ENCODE measurements at regions not wholly inside any gene's neighbourhood (a gene's known extent, or its start where the extent isn't known, plus 50 kb on each side); places are given as distances from the start of the nearest gene placed in this dataset.

DNA sequence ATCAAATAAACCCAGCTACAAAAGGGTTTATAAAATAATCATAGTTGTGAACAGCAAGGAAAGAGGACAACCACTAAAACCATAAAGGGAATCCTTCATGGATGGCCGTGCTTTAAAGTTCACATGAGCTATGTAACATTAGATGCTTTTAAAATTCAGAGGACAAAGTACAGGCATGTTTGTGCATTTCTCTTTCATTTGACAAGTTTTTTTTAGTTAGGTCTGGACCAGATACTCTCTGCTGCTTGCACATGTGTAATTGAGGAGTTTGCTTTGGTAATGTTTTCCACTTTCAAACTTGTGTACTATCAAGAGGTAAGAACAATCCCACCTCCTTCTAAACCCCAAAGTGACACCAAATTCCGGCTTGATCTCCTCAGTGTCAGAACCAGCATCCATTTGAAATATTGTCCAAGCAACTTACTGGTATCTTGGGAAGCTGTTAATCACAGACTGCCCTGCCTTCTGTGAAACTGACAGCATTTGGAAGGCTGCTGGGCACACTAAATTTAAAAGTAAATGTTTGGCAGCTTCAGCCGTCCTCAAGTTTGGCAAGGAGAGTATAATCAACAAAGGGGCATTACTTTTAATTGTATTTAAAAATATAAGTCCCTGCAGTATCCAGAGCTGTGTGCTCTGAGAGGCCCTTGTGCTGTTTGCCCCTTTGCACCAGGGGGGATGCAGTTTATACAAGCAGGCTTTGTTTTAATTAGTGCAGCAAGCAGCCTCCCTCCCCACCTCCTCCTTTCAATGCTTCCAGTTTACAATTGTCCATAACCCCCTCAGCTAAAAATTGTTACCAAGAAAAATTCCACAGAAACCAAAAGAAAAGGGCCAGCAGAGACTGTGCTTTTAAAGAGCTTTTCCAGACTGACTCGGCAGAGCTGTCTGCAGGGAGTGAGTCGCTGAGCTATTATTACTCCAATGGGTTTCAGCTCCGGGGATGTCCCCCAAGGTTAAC lies 328.3 kb upstream of the MPDZ start:
- Histone ChIP-seq H4K20me1 (replicated peaks; ENCODE audit: insufficient read depth) (no peaks in the 10 kb centered on the region), H3K4me2 (peak overlapping the region; percentile 59), H3F3A (replicated peaks; ENCODE audit: low read depth) (no peaks in the 10 kb centered on the region), H3K27ac (ENCODE audit: low read depth) (no peak overlapping the region), H3K79me2 (replicated peaks; ENCODE audit: insufficient read depth) (no peaks in the 10 kb centered on the region), H3K4me3 (peak overlapping the region; percentile 5; the same call in 1 of the 2 replicates), H3K36me3 (ENCODE audit: insufficient read depth) (no peaks in the 10 kb centered on the region), H3K27me3 (ENCODE audit: insufficient read depth) (no peaks in the 10 kb centered on the region), H2AFZ (peak overlapping the region; percentile 35), H3K9me2 (ENCODE audit: insufficient read depth) (no peaks in the 10 kb centered on the region), H3K4me1 (ENCODE audit: insufficient read depth) (peaks cover 32% of the 10 kb centered on the region)
- Mint-ChIP-seq H3K36me3 (ENCODE audit: low read depth) (no peaks in the 10 kb centered on the region; the same call in 2 of the 3 replicates), H3K27ac (peak overlapping the region; percentile 65; the same call in 1 of the 2 replicates), H3K4me3 (peak overlapping the region; percentile 28; the same call in 1 of the 3 replicates), H3K9me3 (peaks cover 5% of the 10 kb centered on the region; the same call in 1 of the 3 replicates), H3K27me3 (ENCODE audit: insufficient read depth, low read depth, poor library complexity) (no peaks in the 10 kb centered on the region), H3K4me1 (peaks cover 26% of the 10 kb centered on the region)
- DNase-seq (ENCODE audit: low spot score) (peak; percentile 16), ATAC-seq (peak; percentile 90)
- TF ChIP-seq JUNB (IDR thresholded peaks at IDR 0.05; ENCODE audit: unreplicated experiment): no peak

DNA sequence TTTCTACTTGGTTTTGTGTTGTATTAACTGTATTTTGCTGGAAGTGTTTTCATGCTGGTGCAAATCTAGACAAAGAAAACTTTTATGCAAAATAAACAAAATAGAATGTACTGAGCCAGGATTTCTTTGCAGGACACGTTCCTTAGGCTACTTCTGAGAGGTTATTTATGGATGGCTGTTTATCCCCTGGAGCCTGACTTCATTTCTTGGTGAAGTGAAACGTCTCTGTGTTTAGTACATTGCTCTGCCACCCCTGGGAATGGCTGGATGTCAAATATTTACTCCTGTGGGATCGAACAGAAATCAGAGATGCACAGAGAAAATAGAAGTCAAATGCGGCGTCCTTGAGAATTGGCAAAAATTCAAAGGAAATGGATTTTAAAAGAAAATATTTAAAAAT lies 327.1 kb upstream of the MPDZ start:
- Histone ChIP-seq H3K9me2 (ENCODE audit: insufficient read depth) (no peaks in the 10 kb centered on the region), H3K36me3 (ENCODE audit: insufficient read depth) (no peaks in the 10 kb centered on the region), H3F3A (replicated peaks; ENCODE audit: low read depth) (no peaks in the 10 kb centered on the region), H3K4me2 (no peak overlapping the region), H3K4me1 (ENCODE audit: insufficient read depth) (peaks cover 32% of the 10 kb centered on the region), H4K20me1 (replicated peaks; ENCODE audit: insufficient read depth) (no peaks in the 10 kb centered on the region), H3K4me3 (no peak overlapping the region), H2AFZ (no peak overlapping the region), H3K27ac (ENCODE audit: low read depth) (no peak overlapping the region), H3K79me2 (replicated peaks; ENCODE audit: insufficient read depth) (no peaks in the 10 kb centered on the region), H3K27me3 (ENCODE audit: insufficient read depth) (no peaks in the 10 kb centered on the region)
- Mint-ChIP-seq H3K4me1 (peaks cover 26% of the 10 kb centered on the region), H3K27me3 (ENCODE audit: insufficient read depth, low read depth, poor library complexity) (no peaks in the 10 kb centered on the region), H3K4me3 (no peak overlapping the region), H3K36me3 (ENCODE audit: low read depth) (no peaks in the 10 kb centered on the region; the same call in 2 of the 3 replicates), H3K27ac (peak overlapping the region; percentile 23; the same call in 1 of the 2 replicates), H3K9me3 (0 out of 3 replicates have a peak, but pooled peaks cover 2% of the 10 kb centered on the region)
- no peak for ATAC-seq
- DNase-seq (ENCODE audit: low spot score): no peak
- TF ChIP-seq CREB1 (CRISPR knock-in tag; IDR thresholded peaks at IDR 0.05; ENCODE audit: low read depth) (no peak), JUNB (IDR thresholded peaks at IDR 0.05; ENCODE audit: unreplicated experiment) (no peak), POLR2AphosphoS5 (IDR thresholded peaks at IDR 0.05; ENCODE audit: low read depth) (no peak), ZNF114 (CRISPR knock-in tag; IDR thresholded peaks at IDR 0.05) (no peak), STAT1 (IDR thresholded peaks at IDR 0.05; ENCODE audit: unreplicated experiment) (no peak), EZH2 (IDR thresholded peaks at IDR 0.05; ENCODE audit: low read depth, unreplicated experiment) (no peak), EZH2phosphoT487 (IDR thresholded peaks at IDR 0.05; ENCODE audit: unreplicated experiment) (no peak), ZNF331 (CRISPR knock-in tag; IDR thresholded peaks at IDR 0.05; ENCODE audit: low read depth) (no peak)
- TF ChIP-seq, protein P1, sequence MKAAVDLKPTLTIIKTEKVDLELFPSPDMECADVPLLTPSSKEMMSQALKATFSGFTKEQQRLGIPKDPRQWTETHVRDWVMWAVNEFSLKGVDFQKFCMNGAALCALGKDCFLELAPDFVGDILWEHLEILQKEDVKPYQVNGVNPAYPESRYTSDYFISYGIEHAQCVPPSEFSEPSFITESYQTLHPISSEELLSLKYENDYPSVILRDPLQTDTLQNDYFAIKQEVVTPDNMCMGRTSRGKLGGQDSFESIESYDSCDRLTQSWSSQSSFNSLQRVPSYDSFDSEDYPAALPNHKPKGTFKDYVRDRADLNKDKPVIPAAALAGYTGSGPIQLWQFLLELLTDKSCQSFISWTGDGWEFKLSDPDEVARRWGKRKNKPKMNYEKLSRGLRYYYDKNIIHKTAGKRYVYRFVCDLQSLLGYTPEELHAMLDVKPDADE (IDR thresholded peaks at IDR 0.05): no peak
- TF ChIP-seq, protein P2, sequence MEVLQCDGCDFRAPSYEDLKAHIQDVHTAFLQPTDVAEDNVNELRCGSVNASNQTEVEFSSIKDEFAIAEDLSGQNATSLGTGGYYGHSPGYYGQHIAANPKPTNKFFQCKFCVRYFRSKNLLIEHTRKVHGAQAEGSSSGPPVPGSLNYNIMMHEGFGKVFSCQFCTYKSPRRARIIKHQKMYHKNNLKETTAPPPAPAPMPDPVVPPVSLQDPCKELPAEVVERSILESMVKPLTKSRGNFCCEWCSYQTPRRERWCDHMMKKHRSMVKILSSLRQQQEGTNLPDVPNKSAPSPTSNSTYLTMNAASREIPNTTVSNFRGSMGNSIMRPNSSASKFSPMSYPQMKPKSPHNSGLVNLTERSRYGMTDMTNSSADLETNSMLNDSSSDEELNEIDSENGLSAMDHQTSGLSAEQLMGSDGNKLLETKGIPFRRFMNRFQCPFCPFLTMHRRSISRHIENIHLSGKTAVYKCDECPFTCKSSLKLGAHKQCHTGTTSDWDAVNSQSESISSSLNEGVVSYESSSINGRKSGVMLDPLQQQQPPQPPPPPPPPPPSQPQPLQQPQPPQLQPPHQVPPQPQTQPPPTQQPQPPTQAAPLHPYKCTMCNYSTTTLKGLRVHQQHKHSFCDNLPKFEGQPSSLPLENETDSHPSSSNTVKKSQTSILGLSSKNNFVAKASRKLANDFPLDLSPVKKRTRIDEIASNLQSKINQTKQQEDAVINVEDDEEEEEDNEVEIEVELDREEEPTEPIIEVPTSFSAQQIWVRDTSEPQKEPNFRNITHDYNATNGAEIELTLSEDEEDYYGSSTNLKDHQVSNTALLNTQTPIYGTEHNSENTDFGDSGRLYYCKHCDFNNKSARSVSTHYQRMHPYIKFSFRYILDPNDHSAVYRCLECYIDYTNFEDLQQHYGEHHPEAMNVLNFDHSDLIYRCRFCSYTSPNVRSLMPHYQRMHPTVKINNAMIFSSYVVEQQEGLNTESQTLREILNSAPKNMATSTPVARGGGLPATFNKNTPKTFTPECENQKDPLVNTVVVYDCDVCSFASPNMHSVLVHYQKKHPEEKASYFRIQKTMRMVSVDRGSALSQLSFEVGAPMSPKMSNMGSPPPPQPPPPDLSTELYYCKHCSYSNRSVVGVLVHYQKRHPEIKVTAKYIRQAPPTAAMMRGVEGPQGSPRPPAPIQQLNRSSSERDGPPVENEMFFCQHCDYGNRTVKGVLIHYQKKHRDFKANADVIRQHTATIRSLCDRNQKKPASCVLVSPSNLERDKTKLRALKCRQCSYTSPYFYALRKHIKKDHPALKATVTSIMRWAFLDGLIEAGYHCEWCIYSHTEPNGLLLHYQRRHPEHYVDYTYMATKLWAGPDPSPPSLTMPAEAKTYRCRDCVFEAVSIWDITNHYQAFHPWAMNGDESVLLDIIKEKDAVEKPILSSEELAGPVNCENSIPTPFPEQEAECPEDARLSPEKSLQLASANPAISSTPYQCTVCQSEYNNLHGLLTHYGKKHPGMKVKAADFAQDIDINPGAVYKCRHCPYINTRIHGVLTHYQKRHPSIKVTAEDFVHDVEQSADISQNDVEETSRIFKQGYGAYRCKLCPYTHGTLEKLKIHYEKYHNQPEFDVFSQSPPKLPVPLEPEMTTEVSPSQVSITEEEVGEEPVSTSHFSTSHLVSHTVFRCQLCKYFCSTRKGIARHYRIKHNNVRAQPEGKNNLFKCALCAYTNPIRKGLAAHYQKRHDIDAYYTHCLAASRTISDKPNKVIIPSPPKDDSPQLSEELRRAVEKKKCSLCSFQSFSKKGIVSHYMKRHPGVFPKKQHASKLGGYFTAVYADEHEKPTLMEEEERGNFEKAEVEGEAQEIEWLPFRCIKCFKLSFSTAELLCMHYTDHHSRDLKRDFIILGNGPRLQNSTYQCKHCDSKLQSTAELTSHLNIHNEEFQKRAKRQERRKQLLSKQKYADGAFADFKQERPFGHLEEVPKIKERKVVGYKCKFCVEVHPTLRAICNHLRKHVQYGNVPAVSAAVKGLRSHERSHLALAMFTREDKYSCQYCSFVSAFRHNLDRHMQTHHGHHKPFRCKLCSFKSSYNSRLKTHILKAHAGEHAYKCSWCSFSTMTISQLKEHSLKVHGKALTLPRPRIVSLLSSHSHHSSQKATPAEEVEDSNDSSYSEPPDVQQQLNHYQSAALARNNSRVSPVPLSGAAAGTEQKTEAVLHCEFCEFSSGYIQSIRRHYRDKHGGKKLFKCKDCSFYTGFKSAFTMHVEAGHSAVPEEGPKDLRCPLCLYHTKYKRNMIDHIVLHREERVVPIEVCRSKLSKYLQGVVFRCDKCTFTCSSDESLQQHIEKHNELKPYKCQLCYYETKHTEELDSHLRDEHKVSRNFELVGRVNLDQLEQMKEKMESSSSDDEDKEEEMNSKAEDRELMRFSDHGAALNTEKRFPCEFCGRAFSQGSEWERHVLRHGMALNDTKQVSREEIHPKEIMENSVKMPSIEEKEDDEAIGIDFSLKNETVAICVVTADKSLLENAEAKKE (CRISPR knock-in tag; IDR thresholded peaks at IDR 0.05): no peak

All from GM23338 (cell line).